GM19324 (cell line): ENCODE measurements at regions not wholly inside any gene's neighbourhood (a gene's known extent, or its start where the extent isn't known, plus 50 kb on each side); places are given as distances from the start of the nearest gene placed in this dataset.
A peak's percentile ranks its signal among the peaks of the same experiment; 100 is the strongest.

Experiments used
- ATAC-seq: cut with Tn5 transposase; IDR thresholded peaks from one replicate; pipeline ENCODE4 v1.9.1; 2021; ENCODE audit warnings: mild to moderate bottlenecking, moderate library complexity; ENCODE audit not compliant: unreplicated experiment, low FRiP score

- no peak for ATAC-seq
Measured at GRCh38 chr1:244955661-244956060, 91.3 kb upstream of the HNRNPU start.

DNA sequence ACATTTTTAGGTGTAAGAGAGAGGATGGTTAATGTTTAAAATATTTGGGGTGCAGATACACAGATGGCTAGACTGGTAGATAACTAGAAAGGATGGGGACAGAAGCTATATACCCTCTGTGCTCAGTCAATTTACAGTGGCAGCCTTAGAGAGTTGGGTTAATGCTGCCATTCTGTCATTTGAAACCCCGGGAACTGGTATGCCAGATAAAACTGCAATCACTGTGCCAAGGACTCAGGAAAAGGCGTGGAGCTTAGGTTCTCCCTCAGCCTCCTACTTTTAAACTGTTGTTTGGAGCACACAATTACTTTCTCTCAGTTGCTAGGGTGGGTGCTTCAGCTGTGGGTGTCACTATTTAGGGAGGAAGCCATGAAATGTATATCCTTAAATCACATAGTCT, 90.0 kb upstream of the HNRNPU start:
- no peak for ATAC-seq

DNA sequence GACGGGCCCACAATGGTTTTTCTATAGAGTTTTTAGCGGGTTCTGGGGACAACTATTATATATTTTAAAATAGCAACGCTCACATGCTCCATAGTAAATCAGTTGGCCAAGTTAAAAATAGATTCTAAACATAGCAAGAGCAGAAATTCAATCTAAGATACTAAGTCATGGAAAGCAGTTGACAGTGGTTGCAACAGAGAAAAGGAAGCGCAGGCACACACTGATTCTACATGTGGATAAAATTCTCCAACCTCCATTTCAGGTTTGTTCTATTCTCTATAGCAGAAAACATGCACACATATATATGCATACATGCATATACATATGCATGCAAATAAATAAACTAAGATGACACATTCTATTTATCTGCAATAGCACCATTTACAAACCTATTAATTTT, 89.6 kb upstream of the HNRNPU start:
- no peak for ATAC-seq

DNA sequence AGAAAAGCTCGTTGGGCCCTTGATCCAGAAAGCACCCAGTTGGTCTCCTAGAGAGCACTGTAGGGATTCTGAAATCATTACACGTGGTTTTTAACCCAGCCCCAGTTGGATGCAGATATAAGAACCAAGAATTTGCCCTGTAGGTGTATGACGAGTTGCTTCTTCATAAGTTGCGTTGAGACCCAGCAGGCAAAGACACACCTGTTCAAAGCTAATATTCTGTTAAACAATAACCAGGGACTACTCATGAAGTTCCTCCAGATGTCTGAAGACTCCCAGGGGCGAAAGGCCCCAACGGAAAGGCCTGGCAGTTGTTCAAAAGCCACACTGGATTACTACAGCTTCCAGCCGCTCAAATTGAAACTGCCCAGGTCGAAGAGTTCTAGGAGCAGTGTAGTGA, 88.6 kb upstream of the HNRNPU start:
- peak; percentile 94 for ATAC-seq

GRCh38 chr1:244952280-244952933, 88.1 kb upstream of the HNRNPU start:
- no peak for ATAC-seq

- ATAC-seq, result no peak
Measured at GRCh38 chr1:244948416-244948815, 84.1 kb upstream of the HNRNPU start.

GRCh38 chr1:244945109-244945671, 80.8 kb upstream of the HNRNPU start:
- ATAC-seq, result peak; percentile 84

GRCh38 chr1:244941121-244941520, 76.8 kb upstream of the HNRNPU start:
- ATAC-seq, result peak; percentile 70

DNA sequence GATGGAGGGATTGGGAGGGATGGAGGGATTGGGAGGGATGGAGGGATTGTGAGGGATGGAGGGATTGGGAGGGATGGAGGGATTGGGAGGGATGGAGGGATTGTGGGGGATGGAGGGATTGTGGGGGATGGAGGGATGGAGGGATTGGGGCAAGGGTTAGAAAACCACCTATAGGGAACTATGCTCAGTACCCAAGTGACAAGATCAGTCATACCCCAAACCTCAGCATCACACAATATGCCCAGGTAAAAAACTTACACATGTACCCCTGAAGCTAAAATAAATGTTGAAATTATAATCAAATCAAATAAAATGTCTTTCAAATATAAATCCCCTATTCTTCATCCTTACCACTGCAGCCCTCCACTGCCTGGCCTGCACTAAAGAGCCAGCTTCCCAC, 72.8 kb upstream of the HNRNPU start:
- ATAC-seq, result no peak

DNA sequence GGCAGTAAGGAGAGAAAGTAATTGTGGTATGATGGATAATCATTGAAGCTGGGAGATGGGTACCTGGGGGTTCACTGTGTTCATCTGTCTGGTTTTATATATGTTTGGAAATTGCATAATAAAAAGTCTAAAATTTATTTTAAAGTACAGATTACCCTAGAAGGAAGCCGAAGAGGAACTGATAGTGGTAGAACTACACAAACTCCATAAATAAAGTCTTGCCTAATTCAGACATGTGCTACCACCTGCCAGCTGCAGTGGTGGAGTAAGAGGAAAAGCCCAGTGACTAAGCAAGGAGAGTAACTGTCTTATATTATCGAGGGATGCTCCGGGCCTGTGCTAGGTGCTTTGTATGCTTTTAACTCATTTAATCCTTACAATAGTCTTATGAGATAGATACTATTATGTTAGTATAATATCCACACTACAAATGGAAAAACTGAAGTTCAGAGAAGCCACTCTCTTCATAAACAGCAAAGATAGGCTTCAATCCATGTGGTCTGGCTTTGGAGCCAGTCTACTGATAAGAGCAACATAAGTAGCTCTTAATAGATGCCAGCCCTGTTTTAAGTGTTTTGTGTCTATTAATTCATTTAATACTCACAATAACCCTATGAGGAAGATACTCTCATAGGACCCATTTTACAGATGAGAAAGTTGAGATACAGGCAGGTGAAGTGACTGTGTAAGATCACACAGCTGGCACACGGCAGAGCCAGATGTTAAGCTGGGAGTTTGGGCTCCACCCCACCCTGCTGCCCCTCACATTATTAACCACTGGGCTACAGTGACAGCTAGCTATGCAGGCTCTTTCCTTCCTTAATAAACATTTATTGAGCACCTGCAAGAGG, 56.8 kb upstream of the HNRNPU start:
- ATAC-seq, result peak; percentile 64

DNA sequence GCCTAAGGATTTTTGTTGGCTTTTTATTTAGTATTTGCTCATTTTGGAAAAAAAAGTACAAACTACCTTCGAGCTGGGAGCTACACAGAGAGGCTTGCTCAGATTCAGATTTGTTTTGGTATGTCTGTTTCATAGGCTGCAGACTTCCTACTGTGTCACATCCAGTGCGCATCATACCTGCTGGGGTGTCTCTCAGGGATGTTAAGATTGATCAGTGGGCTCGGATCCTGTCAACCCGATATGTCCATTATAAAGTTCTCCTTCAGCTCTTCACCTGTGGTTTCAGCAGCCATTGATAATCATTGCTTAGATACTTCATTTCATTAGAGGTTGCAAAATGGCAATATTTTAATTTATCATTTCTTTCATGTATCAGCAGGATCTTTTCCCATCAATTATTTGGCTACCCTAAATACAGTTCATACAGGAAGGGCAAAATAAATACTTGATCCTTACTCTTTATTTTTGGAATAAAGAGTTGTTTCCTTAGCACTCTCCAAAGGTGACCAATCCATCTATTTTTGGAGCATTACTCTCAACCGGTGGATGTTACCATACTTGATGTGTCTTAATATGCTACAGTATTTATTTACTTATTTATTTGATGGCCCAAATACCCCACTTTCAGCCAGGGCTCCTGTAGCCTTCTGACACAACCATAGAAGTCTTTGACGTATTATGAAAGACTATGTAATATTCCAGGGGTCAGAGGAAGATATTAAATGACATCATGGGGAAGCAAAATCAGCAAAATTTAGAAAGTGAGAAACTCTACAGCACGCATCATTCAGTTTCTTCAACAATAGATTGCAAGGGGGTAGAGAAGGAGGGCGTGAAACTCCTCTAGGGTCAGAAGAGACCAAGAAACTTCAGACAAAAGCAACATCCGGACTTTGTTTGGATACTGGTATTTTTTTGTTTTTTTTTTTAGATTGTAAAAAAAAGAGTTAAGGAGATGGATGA, 55.3 kb upstream of the HNRNPU start:
- ATAC-seq, result no peak

- peak; percentile 69 for ATAC-seq
Measured at GRCh38 chr1:244918421-244919319, 54.3 kb upstream of the HNRNPU start.

GRCh38 chr1:244917073-244917670, 52.8 kb upstream of the HNRNPU start:
- ATAC-seq, result no peak

DNA sequence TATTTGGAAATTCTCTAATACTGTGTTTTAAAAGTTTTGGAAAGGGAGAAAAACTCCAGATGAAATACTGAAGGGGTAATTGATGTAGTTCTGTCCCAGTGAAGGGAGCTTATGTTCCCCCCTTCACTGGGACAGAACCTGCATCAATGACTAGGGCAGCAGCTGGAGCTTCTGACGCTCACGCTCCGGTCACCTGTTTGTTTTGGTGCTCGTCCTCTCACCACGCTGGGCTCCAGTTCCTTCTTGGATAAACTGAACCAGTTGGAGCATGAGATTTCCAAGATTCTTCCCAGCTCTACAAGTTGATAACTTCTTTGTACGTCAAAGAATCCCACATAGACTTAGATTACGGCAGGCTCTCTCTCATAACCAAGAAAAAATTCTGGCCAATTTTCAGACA, 51.4 kb upstream of the HNRNPU start:
- ATAC-seq, result no peak

- ATAC-seq, result no peak
Measured at GRCh38 chr1:244914761-244915160, 50.4 kb upstream of the HNRNPU start.
